Activated naive CD8-positive, alpha-beta T cell (primary cell): ENCODE measurements at regions not wholly inside any gene's neighbourhood (a gene's known extent, or its start where the extent isn't known, plus 50 kb on each side); places are given as distances from the start of the nearest gene placed in this dataset.
"Not testable (repeated sequence)": the region's sequence is repeated elsewhere in the genome, so short reads cannot be mapped to it uniquely, and the experiment has no call there.

Experiments
- H3K27ac Mint-ChIP-seq: one replicate; pipeline ENCODE4 v1.8.0; 2021; ENCODE audit warnings: mixed read lengths
- H3K27me3 Mint-ChIP-seq: one replicate; pipeline ENCODE4 v1.8.0; 2021; ENCODE audit warnings: mixed read lengths
- H3K36me3 Mint-ChIP-seq: one replicate; pipeline ENCODE4 v1.8.0; 2021; ENCODE audit warnings: mixed read lengths
- H3K4me1 Mint-ChIP-seq: one replicate; pipeline ENCODE4 v1.8.0; 2021; ENCODE audit warnings: low read depth, mixed read lengths
- H3K4me3 Mint-ChIP-seq: one replicate; pipeline ENCODE4 v1.8.0; 2021; ENCODE audit warnings: mild to moderate bottlenecking, mixed read lengths
- H3K9me3 Mint-ChIP-seq: one replicate; pipeline ENCODE4 v1.8.0; 2021; ENCODE audit warnings: low read depth, mixed read lengths

- no peaks in the 10 kb centered on the region for H3K36me3 Mint-ChIP-seq
- peaks cover 22% of the 10 kb centered on the region for H3K9me3 Mint-ChIP-seq
- no peaks in the 10 kb centered on the region for H3K27me3 Mint-ChIP-seq
- H3K4me3 Mint-ChIP-seq, result no peak overlapping the region
- no peaks in the 10 kb centered on the region for H3K4me1 Mint-ChIP-seq
- H3K27ac Mint-ChIP-seq, result no peak overlapping the region
These were observed 679.1 kb upstream of the SPRY2 start for GRCh38 chr13:81020010-81020409.

DNA sequence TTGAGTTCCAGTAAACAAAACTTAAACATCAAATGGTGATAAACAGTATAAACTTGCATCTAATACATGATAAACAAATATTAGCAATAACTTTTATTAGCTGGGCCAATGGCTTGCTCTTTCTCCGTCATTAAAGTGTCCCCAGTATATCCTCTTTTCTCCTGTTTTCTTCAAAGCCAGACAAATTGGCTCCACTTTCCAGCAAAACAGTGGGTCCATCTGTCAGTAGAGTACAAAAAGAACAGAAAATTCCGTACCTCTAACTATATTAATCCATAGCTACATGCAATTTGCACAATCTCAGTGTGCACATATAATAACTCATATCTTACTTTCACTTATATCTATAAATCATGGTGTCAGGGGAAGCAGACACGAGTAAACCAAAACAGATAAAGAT is 678.0 kb upstream of the SPRY2 start:
- Mint-ChIP-seq H3K27me3 (no peaks in the 10 kb centered on the region), H3K36me3 (no peaks in the 10 kb centered on the region), H3K27ac (no peak overlapping the region), H3K9me3 (peaks cover 14% of the 10 kb centered on the region), H3K4me3 (no peak overlapping the region), H3K4me1 (no peaks in the 10 kb centered on the region)

DNA sequence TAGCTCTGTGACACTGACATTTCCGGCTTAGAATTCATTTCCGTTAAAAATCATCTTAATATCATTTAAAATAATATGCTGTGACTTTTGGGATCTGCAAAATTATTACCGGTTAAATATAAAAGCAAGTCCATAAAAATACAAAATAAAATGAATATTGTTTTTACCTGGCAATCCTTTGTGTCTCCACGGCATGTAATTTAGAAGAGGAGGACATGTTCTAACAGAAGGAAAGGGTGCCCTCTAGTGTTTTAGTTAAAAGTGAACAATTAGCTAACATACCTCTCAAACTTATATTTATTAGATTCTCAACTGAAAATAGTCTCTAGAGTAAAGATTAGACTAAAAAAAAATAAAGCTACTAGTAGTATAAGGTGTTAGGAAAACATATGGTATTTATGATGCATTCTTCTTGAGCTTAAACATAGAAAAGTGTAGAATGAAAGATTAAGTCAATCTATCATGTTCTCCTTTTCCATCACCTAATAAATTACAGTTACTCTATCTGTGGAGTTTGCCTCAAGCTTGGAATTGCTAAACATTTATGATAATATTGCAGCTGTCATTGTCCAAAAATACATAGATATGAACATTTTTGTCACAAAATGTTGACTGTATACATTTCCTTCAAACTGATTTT is 676.7 kb upstream of the SPRY2 start:
- Mint-ChIP-seq H3K27me3 (no peaks in the 10 kb centered on the region), H3K36me3 (no peaks in the 10 kb centered on the region), H3K27ac (no peak overlapping the region), H3K4me3 (no peak overlapping the region), H3K9me3 (peaks cover 18% of the 10 kb centered on the region), H3K4me1 (no peaks in the 10 kb centered on the region)

GRCh38 chr13:81012031-81012430 is 671.1 kb upstream of the SPRY2 start:
- Mint-ChIP-seq H3K4me3 (no peak overlapping the region), H3K4me1 (no peaks in the 10 kb centered on the region), H3K27ac (no peak overlapping the region), H3K9me3 (peaks cover 20% of the 10 kb centered on the region), H3K36me3 (no peaks in the 10 kb centered on the region), H3K27me3 (no peaks in the 10 kb centered on the region)

GRCh38 chr13:81001828-81002385 is 661.0 kb upstream of the SPRY2 start:
- H3K27me3 Mint-ChIP-seq, result no peaks in the 10 kb centered on the region

DNA sequence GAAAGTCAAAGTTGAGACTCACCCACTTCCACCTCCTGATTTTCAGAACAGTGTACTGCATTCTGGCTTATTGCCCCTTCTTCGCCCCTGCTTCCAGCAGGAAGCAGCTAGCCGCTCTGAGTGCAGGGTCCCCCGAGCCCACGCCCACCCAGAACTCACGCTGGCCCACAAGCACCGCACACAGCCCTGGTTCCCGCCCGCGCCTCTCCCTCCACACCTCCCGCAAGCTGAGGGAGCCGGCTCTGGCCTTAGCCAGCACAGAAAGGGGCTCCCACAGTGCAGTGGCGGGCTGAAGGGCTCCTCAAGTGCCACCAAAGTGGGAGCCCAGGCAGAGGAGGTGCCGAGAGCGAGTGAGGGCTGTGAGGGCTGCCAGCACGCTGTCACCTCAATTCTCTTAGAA is 657.7 kb upstream of the SPRY2 start:
- H3K36me3 Mint-ChIP-seq, H3K27ac Mint-ChIP-seq, H3K4me1 Mint-ChIP-seq, H3K27me3 Mint-ChIP-seq, H3K4me3 Mint-ChIP-seq: not testable (repeated sequence)
- peaks cover 17% of the 10 kb centered on the region for H3K9me3 Mint-ChIP-seq

More at GRCh38 chr13:81001828-81002385, 661.0 kb upstream of the SPRY2 start:
- no peak overlapping the region for H3K27ac Mint-ChIP-seq
- no peaks in the 10 kb centered on the region for H3K4me1 Mint-ChIP-seq
- no peak overlapping the region for H3K4me3 Mint-ChIP-seq
- H3K9me3 Mint-ChIP-seq, result peaks cover 10% of the 10 kb centered on the region
- no peaks in the 10 kb centered on the region for H3K36me3 Mint-ChIP-seq

GRCh38 chr13:80989747-80990146 is 648.8 kb upstream of the SPRY2 start:
- H3K9me3 Mint-ChIP-seq, result peaks cover 4% of the 10 kb centered on the region
- peaks cover 2% of the 10 kb centered on the region for H3K27me3 Mint-ChIP-seq
- no peak overlapping the region for H3K4me3 Mint-ChIP-seq
- no peaks in the 10 kb centered on the region for H3K4me1 Mint-ChIP-seq
- H3K36me3 Mint-ChIP-seq, result no peaks in the 10 kb centered on the region
- H3K27ac Mint-ChIP-seq, result no peak overlapping the region

DNA sequence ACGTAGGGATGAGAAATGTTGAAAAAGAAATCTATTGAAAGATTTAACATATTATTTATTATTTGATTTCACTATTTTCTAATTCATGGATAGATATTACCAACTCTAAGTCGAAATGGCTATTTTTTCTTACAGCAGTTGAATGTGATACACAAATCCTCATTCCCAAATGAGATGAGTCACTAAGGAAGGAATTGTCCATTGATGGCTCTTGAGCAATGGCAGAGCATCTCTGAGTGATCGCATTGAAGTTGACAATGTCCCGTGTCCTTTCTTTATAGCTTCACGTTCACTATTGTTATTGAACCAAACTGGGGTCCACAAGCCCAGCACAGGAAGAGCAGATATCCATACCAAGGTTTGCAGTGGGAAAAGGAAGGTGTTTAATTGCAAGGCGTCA is 648.3 kb upstream of the SPRY2 start:
- Mint-ChIP-seq H3K27me3 (peaks cover 2% of the 10 kb centered on the region), H3K9me3 (peaks cover 4% of the 10 kb centered on the region), H3K27ac (no peak overlapping the region), H3K4me3 (no peak overlapping the region), H3K36me3 (no peaks in the 10 kb centered on the region), H3K4me1 (no peaks in the 10 kb centered on the region)

DNA sequence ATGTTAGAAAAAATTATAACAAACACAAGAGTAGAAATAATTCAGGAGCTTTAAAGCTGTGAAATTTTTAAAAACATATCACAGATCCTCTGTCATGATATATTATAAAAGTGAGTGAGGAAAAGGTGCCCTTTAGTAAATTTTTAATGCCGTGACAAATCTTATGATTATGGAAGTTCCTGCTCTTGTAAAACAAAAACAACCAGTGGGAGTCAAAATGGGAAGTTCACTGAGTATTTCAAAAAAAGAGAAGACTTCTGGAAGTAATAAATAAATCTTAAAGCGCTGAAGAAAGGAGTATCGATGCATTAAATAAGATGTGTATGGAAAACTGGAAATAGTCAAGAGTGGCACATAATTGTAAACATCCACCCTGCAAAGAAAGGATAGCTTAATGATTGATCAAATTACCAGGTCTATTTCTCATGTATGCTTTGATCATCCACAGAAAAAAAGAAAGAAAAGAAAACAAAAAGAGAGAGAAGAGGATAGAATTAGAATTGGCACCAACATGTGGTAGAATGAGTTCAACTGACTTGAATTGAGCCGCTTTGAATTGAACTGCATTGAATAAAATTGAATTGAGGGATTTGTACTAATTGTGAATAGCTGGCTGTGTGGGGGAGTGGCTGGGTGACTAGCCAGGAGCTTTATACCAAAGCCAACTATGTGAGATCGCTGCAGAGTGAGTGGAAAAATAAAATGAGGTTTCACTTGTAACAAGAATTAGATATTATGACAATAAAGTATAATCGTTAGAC is 647.6 kb upstream of the SPRY2 start:
- Mint-ChIP-seq H3K27ac (no peak overlapping the region), H3K36me3 (no peaks in the 10 kb centered on the region), H3K4me1 (no peaks in the 10 kb centered on the region), H3K27me3 (peaks cover 2% of the 10 kb centered on the region), H3K4me3 (no peak overlapping the region), H3K9me3 (peaks cover 4% of the 10 kb centered on the region)

- Mint-ChIP-seq H3K27ac (no peak overlapping the region), H3K9me3 (no peaks in the 10 kb centered on the region), H3K4me3 (no peak overlapping the region), H3K36me3 (no peaks in the 10 kb centered on the region), H3K27me3 (no peaks in the 10 kb centered on the region), H3K4me1 (no peaks in the 10 kb centered on the region)
These were observed 638.2 kb upstream of the SPRY2 start for GRCh38 chr13:80979035-80979641.

DNA sequence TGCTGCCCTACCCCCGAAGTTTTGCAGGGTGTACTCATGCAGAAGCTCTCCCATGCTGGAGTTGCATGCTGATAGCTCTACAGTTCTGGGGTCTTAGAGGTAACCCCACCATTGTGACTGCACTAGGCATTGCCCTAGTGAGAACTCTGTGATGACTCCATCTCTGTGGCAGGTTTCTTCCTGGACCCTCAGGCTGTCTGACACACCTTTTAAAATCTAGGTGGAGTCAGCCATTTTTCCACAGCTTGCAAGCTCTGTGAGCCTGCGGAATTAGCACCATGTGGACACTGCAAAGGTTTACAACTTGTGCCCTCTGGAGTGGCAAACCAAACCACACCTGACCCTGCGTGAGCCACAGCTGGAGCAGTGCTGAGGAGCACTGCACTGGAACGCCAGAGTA is 636.2 kb upstream of the SPRY2 start:
- Mint-ChIP-seq H3K36me3 (no peaks in the 10 kb centered on the region), H3K27ac (no peak overlapping the region), H3K4me1 (no peaks in the 10 kb centered on the region), H3K27me3 (no peaks in the 10 kb centered on the region), H3K4me3 (no peak overlapping the region), H3K9me3 (no peaks in the 10 kb centered on the region)

DNA sequence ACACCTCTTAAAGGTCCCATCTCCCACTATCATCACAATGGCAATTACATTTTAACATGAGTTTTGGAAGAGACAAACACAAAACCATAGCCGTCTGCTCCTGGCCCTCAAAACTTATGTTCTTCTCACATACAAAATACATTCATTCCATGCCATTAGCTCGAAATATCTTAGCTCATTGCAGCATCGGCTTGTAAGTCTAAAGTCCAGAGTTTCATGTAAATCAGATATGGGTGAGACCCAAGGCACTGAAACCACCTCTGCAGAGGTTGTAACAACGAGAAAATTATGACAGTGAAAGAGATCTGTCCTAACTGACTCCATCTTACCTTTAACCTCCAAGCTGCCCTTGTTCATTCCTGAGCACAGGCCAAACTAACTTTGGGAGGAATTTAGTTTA is 635.0 kb upstream of the SPRY2 start:
- H3K4me3 Mint-ChIP-seq, result no peak overlapping the region
- no peak overlapping the region for H3K27ac Mint-ChIP-seq
- no peaks in the 10 kb centered on the region for H3K4me1 Mint-ChIP-seq
- no peaks in the 10 kb centered on the region for H3K27me3 Mint-ChIP-seq
- H3K9me3 Mint-ChIP-seq, result no peaks in the 10 kb centered on the region
- H3K36me3 Mint-ChIP-seq, result no peaks in the 10 kb centered on the region

DNA sequence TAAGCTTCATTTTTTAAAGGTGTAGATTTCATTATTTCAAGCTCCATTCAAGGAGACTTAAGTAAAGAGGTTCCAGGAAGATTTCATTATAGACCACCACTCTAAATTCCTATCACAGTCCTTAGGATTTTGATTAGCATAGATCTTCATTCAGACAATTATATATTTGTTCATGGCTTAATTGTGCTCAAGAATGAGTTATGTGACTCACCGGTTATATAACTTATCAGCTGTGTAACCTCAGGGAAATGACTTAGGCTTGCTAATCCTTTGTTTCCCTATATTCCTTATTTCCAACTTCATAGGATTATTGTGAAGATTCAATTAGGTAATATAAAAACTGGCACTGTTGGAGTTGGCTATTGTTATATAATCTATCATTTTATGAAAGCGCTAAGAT is 632.8 kb upstream of the SPRY2 start:
- Mint-ChIP-seq H3K27ac (no peak overlapping the region), H3K9me3 (no peaks in the 10 kb centered on the region), H3K4me3 (no peak overlapping the region), H3K4me1 (no peaks in the 10 kb centered on the region), H3K27me3 (no peaks in the 10 kb centered on the region), H3K36me3 (no peaks in the 10 kb centered on the region)

DNA sequence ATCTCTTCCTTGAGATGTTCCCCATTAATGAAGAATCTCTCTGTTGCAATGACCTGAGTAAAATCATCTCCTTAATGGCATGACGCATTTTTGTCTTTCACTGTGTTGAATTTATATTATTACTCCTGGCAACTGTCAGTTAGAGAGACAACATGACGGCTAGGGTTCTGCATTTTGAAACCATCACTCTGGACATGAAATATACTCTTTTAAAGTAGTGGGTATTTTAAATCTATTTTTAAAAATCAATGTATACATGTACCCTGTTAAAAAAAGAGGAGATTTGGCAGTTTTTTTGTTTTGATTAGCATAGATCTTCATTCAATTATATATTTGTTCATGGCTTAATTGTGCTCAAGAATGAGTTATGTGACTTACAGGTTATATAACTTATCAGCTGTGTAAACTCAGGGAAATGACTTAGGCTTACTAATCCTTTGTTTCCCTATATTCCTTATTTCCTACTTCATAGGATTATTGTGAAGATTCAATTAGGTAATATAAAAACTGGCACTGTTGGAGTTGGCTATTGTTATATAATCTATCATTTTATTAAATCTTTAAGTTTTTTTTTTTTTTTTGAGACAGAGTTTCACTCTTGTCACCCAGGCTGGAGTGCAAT is 632.0 kb upstream of the SPRY2 start:
- Mint-ChIP-seq H3K27ac (no peak overlapping the region), H3K4me3 (no peak overlapping the region), H3K27me3 (no peaks in the 10 kb centered on the region), H3K36me3 (no peaks in the 10 kb centered on the region), H3K9me3 (peaks cover under 1% of the 10 kb centered on the region), H3K4me1 (no peaks in the 10 kb centered on the region)

- H3K4me3 Mint-ChIP-seq, result no peak overlapping the region
- H3K27me3 Mint-ChIP-seq, result no peaks in the 10 kb centered on the region
- peaks cover 11% of the 10 kb centered on the region for H3K9me3 Mint-ChIP-seq
- no peaks in the 10 kb centered on the region for H3K36me3 Mint-ChIP-seq
- no peak overlapping the region for H3K27ac Mint-ChIP-seq
- no peaks in the 10 kb centered on the region for H3K4me1 Mint-ChIP-seq
These were observed 624.2 kb upstream of the SPRY2 start for GRCh38 chr13:80965097-80965496.
